ENCODE measurements at regions not wholly inside any gene's neighbourhood (a gene's known extent, or its start where the extent isn't known, plus 50 kb on each side); places are given as distances from the start of the nearest gene placed in this dataset.

DNA sequence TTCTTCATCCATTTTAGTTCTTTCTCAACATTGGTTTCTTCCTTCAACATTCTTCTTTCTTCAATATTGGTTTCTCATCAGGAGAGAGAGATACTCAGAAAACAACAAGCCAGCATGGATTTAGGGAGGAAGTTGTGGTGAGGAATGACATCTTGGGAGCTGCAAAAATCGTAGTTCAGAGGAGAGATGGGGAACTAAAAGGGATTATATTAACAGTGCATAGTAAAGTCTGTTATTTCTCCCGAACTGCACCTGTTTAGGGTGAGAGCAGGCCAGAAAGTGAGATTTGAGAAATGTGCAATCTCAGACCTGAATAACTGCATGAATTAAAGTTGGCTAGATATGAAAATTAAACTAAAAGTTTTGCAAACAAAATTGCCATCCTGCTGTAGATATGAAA lies 94.5 kb downstream of the CASP12 start:
- no peak for DNase-seq (ENCODE audit: extremely low spot score in 2 of 2)
- TF ChIP-seq POLR2AphosphoS5 (IDR thresholded peaks at IDR 0.05; ENCODE audit: insufficient read depth in 1 of 2, low read depth in 1 of 2) (no peak), POLR2A (IDR thresholded peaks at IDR 0.05) (no peak)
- TF ChIP-seq, protein P1, sequence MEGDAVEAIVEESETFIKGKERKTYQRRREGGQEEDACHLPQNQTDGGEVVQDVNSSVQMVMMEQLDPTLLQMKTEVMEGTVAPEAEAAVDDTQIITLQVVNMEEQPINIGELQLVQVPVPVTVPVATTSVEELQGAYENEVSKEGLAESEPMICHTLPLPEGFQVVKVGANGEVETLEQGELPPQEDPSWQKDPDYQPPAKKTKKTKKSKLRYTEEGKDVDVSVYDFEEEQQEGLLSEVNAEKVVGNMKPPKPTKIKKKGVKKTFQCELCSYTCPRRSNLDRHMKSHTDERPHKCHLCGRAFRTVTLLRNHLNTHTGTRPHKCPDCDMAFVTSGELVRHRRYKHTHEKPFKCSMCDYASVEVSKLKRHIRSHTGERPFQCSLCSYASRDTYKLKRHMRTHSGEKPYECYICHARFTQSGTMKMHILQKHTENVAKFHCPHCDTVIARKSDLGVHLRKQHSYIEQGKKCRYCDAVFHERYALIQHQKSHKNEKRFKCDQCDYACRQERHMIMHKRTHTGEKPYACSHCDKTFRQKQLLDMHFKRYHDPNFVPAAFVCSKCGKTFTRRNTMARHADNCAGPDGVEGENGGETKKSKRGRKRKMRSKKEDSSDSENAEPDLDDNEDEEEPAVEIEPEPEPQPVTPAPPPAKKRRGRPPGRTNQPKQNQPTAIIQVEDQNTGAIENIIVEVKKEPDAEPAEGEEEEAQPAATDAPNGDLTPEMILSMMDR (IDR thresholded peaks at IDR 0.05) = no peak
- Histone ChIP-seq H3K27ac (no peak overlapping the region), H3K36me3 (no peaks in the 10 kb centered on the region), H3K4me3 (no peak overlapping the region), H3K4me1 (no peaks in the 10 kb centered on the region), H3K27me3 (no peaks in the 10 kb centered on the region), H3K9me3 (no peaks in the 10 kb centered on the region)
- intact Hi-C loops (cut with DNase I) = no loop called here

DNA sequence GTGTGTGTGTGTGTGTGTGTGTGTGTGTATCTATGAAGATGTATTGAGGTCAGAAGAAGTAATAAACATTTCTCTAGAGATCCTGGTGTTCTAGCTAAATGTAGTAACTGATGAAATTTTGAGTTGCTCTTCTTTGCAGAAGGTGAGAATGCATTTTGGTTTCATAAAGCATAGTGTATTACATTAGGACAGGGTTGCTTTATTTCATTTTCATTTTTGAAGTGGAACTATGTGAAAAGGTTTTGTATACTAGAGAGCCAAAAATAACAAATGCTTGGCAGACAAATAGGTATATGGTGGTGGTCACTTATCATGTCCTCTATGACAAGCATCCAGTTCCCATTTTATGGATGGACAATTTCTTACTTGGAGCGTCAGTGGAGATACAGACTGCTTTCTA lies 99.0 kb downstream of the CASP12 start:
- H3K36me3 ChIP-seq = no peaks in the 10 kb centered on the region
- DNase-seq (ENCODE audit: extremely low spot score in 2 of 2) = no peak

DNA sequence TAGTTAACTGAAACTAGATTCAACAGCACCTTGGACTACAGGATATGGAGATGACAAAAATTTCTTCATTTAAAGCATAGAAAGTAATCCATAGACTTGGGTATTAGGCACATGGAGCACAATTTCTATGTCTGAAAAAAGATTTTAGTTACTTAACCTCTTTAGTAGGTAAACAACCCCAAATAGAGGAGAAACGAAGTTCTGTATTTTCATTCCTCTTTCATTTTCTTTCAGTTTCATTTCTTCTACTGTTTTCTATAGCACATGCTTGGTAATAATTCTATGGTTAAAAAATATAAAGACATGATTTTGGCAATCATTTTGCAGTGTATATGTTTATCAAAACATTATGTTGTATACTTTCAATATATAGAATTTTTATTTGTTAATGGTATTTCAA lies 99.5 kb downstream of the CASP12 start:
- intact Hi-C loops (cut with DNase I) = no loop called here
- DNase-seq (ENCODE audit: extremely low spot score in 2 of 2) = no peak
- Histone ChIP-seq H3K27me3 (no peaks in the 10 kb centered on the region), H3K4me1 (no peaks in the 10 kb centered on the region), H3K9me3 (no peaks in the 10 kb centered on the region), H3K36me3 (no peaks in the 10 kb centered on the region), H3K4me3 (no peak overlapping the region), H3K27ac (no peak overlapping the region)
- TF ChIP-seq, protein P1 (IDR thresholded peaks at IDR 0.05) = no peak
- no peak for TF ChIP-seq POLR2A (IDR thresholded peaks at IDR 0.05)
- no peak for TF ChIP-seq POLR2AphosphoS5 (IDR thresholded peaks at IDR 0.05; ENCODE audit: insufficient read depth in 1 of 2, low read depth in 1 of 2)

More for the DNA sequence above, 99.0 kb downstream of the CASP12 start:
- Histone ChIP-seq H3K27me3 (no peaks in the 10 kb centered on the region), H3K4me3 (no peak overlapping the region), H3K4me1 (no peaks in the 10 kb centered on the region), H3K27ac (no peak overlapping the region), H3K9me3 (no peaks in the 10 kb centered on the region)
- intact Hi-C loops (cut with DNase I) = no loop called here
- TF ChIP-seq, protein P1 (IDR thresholded peaks at IDR 0.05) = no peak
- TF ChIP-seq POLR2AphosphoS5 (IDR thresholded peaks at IDR 0.05; ENCODE audit: insufficient read depth in 1 of 2, low read depth in 1 of 2) = no peak
- no peak for TF ChIP-seq POLR2A (IDR thresholded peaks at IDR 0.05)

DNA sequence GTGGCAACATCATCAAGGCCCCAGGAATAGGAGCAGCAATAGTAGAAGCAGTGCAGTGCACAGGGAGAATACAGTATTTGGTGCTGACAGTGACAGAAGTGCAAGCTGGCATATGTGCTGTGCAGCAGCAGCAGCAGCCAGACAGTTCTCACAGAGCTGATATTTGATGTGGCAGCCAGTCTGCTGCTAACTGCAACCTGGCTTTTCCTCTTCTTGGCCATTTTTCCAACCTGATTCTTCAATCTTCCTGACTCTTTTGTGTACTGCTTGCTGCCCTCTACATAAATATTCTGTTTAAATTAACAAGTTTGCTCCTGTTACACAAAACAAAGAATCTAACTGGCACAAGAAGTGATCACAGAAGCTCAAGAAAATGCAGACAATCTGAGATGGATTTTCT lies 102.0 kb downstream of the CASP12 start:
- no peaks in the 10 kb centered on the region for H3K4me1 ChIP-seq
- no peak overlapping the region for H3K27ac ChIP-seq
- TF ChIP-seq, protein P1 (IDR thresholded peaks at IDR 0.05) = no peak
- TF ChIP-seq POLR2AphosphoS5 (IDR thresholded peaks at IDR 0.05; ENCODE audit: insufficient read depth in 1 of 2, low read depth in 1 of 2) (no peak), POLR2A (IDR thresholded peaks at IDR 0.05) (no peak)
- intact Hi-C loops (cut with DNase I) = no loop called here
- H3K36me3 ChIP-seq = no peaks in the 10 kb centered on the region
- no peak overlapping the region for H3K4me3 ChIP-seq
- no peak for DNase-seq (ENCODE audit: extremely low spot score in 2 of 2)
- no peaks in the 10 kb centered on the region for H3K27me3 ChIP-seq
- no peaks in the 10 kb centered on the region for H3K9me3 ChIP-seq

DNA sequence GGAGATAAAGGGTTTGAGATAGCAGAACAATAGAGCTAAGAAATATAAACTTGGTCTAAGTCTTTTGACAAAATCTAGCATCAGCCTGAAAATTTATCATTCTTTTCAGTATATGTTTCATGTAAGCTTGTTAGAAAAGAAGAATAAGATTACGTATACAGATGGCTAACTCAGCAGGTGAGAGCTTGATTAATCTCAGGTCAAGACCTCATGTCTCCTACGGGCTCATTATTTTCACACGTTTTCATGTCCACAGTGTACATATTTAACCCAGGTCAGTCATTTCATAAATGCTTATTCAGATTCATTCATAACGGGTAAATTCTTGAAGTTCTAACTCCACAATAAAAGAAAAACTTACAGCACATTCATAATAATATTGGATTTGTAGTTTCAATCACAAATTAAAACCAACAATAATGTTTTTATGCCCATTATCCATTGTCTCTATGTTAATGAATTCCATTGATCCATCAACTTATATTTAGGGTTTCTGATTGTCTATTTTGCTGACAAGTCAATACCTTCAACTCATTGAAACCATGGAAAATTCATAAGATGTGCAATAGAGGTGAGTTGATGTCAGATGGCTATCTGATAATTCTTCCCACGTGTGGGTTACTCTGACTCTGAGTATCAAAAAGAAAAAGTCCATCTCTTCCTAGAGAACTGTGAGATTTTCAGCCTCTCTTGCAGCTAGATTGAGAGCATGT lies 102.6 kb downstream of the CASP12 start:
- H3K4me3 ChIP-seq = no peak overlapping the region
- H3K27me3 ChIP-seq = no peaks in the 10 kb centered on the region
- H3K4me1 ChIP-seq = no peaks in the 10 kb centered on the region
- intact Hi-C loops (cut with DNase I) = no loop called here
- H3K27ac ChIP-seq = no peak overlapping the region
- H3K9me3 ChIP-seq = no peaks in the 10 kb centered on the region
- no peak for DNase-seq (ENCODE audit: extremely low spot score in 2 of 2)
- TF ChIP-seq, protein P1 (IDR thresholded peaks at IDR 0.05) = no peak
- TF ChIP-seq POLR2AphosphoS5 (IDR thresholded peaks at IDR 0.05; ENCODE audit: insufficient read depth in 1 of 2, low read depth in 1 of 2) = no peak
- no peaks in the 10 kb centered on the region for H3K36me3 ChIP-seq
